ENCODE measurements at regions not wholly inside any gene's neighbourhood (a gene's known extent, or its start where the extent isn't known, plus 50 kb on each side); places are given as distances from the start of the nearest gene placed in this dataset.
"Not testable (repeated sequence)": the region's sequence is repeated elsewhere in the genome, so short reads cannot be mapped to it uniquely, and the experiment has no call there.

DNA sequence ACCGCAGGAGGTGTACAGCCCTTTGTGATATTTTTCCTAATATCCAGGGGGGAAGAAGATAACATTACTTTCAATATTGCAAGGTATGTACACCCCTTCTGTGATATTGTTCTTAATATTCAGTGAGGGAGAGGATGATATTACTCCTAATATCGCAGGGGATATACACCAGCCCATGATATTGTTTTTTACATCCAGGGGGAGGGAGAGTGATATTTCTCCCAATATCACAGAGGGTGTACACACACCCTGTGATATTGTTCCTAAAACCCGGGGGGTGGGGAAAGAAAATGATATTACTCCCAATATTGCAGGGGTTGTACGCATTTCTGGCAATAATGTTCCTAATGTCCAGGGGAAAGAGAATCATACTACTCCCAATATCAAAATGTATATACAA is 58.0 kb upstream of the SLC25A48 start:
- DNase-seq, result no peak

DNA sequence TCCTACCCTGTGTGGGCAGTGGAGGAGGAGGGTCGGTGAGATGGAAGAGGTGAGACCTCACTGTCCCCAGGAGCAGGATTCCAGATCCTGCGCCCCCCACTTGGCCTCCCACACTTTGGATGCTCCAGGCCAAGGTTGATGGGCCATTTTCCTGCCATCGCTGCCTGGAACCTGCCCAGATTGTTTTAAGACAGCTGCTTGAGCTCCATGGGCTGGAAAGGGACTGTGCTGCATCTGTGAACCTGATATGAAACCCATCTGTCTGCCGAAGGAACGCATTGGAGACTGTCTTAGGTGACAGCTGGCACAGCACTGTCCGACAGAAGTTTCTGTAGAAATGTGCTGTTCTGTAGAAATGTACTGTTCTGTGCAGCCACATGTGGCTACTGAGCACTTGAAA is 72.7 kb upstream of the SLC25A48 start:
- DNase-seq, result peak; percentile 86

DNA sequence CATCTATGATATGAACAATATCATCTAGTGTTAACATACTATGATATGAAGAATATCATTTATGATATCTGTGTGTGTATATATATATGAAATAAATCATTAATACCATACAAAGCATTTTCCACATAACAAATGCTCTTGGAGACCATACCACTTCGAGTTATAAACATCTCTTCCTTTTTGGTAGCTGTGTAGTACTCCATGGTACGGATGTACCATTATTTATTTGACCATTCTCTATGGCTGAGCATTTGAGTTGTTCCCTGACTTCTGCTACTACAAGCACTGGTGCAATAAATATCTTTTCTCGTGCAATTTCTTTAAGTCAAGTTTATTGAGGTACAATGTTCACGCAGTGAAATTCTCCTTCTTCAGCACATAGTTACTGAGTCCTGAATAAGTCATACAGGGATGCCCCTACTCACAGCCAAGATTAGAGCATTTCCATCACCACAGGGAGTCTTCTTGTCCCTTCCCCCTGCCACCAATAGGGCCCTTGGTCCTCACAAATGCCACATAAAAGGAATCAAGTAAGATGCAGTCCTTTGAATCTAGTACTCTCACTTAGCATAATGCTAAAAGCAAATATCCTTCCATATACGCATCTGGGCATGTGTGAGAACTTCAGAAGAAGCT is 75.2 kb upstream of the SLC25A48 start:
- no peak for DNase-seq

DNA sequence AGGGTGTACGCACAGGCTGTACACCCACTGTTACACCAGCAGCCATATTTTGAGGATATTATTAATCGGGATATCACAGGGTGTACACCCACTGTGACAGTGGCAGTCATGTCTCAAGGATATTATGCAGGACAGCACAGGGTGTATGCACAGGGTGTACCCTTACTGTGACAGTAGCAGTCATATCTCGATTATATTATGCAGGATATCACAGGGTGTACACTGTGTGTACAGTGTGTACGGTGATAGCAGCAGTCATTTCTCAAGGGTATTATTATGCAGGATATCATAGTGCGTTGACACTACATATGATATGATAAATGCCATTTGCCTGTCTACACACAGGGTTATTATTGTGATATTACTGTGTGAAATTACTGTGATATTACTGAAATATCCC is 80.5 kb upstream of the SLC25A48 start:
- DNase-seq, result no peak

DNA sequence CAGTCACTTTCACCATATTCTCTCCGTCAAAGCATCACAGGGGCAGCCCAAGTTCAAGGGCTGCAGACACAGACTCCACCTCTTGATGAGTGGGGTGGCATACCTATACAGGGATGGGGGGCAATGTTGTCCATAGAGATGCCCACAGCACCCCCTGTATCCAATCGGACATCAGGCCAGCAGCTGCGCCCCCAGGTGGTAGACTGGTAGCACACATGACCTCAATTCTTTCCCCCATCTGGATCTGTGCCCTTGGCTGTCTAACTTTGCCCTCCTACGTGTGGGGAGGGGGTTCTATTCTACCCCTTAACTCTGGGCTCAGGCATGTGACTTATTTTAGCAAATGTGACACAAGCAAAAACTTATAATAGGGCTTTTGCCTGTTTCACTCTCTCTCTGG is 84.0 kb upstream of the SLC25A48 start:
- DNase-seq, result no peak

DNA sequence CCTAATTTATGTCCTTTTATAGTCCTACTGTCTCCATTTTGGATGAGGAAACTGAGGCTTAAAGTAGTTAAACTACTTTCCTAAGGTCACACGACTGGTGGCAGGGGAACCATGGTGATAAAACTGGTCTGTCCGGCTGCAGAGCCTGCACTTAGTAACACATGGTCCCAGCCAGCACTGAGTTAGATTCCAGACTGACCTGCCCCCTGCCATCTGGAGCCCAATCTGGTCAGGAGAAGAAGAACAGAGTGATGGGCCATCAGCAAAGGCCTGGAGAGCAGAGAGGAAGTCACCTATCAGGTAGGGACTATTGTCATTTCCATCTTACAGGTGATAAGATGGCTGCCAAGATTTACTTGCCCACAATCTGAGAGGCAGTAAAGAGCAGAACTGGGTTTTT is 86.6 kb upstream of the SLC25A48 start:
- no peak for DNase-seq

DNA sequence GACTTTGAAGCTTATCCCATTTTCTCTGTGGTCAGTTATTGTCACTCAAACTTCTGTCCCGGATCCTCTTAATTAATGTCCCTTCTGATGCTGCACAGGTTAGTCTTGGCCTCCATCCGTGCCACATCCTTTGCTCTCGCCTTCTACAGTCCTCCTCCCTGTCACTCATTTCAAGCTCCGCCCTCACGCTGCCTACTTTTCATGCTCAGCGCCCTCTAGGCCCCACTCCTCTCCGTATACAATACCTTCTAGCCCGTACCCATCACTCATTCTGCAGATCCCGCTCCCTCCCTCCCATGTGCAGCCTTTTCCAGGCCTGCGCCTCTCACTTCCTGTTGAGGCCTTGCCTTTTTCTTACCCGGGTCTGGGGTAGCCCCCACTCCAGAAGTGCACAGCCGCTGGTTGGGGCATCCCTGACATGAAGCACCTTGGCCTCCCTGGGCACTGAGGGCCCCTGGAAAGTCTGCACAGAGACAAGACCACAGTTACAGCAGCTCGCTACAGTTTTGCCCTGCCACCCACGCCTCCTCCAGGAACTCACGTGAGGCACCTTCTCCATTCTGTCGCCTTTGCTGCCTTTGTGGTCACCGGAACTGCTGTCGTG is 88.5 kb upstream of the SLC25A48 start:
- no peak for DNase-seq

DNA sequence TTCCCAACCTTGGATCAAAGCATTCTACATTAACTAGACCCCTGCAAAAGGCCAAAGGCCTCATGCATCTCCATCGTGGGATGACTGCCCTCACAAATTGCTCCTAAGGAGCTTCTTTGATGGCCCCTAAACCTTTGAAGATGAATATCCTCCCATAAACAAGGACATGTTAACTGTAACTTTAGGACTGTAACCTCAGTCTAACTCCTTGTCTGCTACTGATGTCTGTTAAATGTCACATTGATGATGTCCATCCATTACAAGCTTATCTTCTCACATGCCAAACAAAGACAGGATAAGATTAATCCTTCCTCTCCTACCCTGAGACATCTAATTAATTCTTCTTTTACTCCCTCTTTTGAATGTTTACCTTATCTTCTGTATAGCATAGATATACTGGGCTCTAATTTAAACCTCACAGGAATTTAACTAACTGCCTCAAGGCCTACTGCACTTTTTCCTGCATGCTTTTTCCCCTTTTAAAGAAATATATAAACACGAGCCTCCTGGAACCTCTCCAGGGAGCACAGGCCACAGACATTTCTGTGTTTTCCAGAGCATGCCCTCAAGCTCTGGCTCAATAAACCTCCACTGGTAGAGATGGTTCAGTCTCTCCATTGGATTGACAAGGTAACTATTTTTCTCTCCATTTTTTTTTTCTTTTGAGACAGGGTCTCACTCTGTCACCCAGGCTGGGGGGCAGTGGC is 90.6 kb upstream of the SLC25A48 start:
- no peak for DNase-seq

DNA sequence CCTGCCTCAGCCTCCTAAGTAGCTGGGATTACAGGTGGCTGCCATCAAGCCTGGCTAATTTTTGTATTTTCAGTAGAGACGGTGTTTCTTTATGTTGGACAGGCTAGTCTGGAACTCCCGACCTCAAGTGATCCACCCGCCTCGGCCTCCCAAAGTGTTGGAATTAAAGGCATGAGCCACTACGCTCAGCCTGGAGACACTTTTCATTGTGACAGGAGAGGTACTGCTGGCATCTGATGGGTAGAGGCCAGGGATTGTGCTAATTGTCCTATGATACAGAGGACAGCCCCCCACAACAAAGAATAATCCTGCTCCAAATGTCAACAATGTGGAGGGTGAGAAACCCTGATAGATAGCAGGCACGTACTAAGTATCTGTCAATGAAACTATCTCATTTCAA is 91.3 kb upstream of the SLC25A48 start:
- no peak for DNase-seq

DNA sequence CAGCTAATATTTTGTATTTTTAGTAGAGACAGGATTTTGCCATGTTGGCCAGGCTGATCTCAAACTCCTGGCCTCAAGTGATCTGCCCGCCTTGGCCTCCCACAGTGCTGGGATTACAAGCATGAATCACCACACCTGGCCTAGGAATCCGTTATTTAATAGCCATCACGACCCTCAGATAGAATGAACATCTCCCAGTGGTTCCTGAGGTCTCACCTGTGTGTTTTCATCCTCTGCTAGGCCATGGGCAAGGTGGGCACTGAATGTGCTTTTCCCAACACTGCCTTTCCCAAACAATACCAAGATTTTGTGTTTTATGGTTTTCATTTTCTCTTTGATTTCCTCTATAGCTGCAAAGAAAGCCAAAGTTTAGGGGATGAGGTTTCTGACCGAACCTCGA is 92.2 kb upstream of the SLC25A48 start:
- not testable (repeated sequence) for DNase-seq

DNA sequence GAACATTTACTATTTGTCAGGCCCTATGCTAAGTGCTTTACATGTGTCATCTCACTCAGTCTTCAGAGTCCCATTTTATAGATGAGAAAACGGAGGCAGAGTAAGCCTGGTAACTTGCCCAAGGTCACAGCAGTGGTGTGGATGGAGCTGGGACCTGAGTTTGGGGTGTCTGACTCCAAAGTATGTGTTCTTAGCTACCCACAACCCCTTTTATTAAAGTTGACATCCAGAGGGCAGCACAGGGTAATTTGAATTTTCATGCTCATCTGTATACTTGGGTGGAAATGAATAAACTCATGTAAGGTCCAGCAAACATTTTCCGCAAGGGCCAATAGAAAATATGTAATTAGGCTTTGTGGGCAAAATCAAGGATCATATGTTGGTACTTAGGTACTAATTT is 93.4 kb upstream of the SLC25A48 start:
- DNase-seq, result no peak

DNA sequence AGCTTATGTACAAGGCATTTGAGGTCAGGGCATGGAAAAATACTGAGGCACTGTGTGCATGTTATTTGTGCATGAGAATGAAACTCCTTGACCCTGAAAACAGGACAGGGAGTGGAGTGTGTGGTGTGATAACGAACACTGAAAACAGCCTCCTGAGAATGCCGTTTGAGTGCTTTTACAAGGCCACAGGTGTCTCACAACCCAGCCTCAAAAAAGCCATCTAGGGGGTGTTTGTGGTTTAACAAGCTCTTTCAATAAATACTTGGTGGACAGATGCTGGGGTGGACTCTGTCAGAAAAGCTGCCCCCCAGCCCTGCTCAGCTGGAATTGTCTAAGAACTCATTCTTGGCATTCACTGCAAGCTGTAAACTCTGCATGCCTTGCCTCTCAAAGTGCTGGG is 94.0 kb upstream of the SLC25A48 start:
- DNase-seq, result no peak

DNA sequence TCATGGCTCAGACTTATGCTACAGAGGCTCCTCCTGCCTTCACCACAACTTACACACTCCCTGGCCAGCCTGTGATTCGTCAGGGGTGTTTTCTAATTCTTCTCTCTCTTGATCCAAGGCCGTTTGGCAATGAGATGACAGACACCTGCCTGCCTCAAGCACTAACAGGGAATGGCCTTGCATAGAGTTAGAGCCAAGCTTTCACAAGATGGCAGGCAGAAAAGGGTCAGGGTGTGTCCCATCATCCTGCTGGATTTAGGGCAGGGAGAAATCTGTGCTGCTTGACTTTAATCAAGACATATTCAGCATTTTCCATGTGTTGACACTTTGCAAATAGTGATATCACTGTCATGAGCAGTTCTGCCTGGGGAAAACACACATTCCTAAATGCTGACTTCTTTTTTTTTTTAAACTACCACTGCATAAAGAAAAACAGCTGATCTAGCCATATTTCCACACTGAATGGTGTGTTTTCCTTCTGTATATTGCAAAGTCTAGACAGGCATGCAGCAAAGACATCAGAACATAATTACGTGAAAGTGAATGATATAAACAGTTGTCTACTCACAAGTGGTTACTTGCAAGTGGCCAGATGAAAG is 95.0 kb upstream of the SLC25A48 start:
- peak; percentile 56 for DNase-seq

DNA sequence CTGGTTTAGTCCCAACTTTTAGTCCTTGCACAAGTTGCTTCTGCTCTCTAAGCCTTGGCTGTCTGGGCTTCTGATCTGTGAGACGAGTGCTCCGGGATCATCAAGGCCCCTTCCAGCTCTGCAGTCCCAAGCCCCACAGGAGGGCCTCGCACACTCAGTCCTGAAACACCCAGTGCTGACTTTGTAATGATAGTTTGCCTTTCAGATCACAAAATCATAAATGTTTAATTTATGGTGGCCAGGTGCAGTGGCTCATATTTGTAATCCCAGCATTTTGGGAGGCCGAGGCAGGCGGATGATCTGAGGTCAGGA is 95.9 kb upstream of the SLC25A48 start:
- no peak for DNase-seq

DNA sequence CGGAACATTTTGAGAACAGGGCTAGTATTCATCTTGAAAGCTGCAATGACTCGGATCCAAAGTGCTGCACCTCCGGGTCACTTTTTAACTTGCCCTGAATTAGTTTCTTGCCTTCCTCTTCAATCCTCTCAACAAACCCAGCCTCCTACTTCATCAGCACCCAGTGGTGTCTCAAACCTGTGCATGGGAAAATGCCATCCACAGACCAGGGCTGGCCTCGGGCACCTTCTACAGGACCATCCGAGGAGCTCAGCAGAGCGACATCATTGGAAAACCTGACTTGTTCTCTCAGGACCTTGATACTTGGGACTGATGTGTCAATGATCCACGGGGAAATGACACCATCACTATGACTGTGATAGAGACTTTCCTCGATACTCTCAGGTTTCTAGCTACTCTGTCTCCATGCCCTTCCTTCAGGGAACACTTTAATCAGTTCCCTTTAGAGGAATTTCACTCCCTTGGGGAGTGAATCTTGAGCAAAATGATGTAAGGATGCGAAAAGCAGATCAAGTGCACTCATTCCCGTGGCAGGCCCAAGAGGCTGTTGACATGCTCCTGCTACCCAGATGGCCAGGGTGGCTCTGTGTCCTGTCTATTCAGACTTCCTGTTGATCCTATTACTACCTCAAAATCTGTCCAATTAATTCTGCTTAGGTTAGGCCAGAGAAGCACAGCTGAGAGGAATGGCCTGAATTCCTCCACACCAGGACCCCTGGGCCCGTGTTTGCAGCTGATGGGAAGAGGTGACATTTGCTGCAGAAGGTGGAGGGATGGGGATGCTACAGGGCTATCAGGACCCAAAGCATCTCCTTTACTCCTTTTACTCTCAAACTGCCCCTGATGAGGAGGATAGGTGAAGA is 96.5 kb upstream of the SLC25A48 start:
- no peak for DNase-seq

DNA sequence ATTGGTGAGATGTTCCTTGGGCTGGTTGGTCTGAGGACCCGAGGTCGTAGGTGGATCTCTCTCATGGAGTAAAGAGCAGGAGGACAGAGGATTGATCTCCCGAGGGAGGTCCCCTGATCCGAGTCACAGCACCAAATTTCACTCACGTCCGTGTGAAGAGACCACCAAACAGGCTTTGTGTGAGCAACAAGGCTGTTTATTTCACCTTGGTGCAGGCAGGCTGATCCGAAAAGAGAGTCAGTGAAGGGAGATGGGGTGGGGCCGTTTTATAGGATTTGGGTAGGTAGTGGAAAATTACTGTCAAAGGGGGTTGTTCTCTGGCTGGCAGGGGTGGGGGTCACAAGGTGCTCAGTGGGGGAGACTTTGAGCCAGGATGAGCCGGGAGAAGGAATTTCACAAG is 97.5 kb upstream of the SLC25A48 start:
- DNase-seq, result not testable (repeated sequence)

DNA sequence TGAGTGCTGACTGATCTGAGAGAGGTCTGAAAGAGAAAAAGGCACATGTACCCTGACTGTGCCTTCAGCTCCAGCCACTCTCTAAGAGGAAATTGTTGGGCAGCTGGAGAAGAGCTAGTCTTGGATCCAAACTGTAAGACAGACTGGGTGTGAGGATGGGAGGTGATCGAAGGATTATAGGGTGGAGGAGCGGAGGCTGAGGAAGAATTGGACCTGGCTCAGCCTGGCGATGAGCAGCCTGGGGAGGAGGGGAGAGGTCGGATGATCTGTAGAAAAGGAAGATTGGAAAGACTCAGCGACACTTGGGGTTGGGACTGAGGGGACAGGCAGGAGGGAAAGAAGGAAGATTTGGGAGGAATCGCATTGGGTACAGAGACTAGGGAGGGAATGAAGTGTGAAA is 98.6 kb upstream of the SLC25A48 start:
- DNase-seq, result no peak

DNA sequence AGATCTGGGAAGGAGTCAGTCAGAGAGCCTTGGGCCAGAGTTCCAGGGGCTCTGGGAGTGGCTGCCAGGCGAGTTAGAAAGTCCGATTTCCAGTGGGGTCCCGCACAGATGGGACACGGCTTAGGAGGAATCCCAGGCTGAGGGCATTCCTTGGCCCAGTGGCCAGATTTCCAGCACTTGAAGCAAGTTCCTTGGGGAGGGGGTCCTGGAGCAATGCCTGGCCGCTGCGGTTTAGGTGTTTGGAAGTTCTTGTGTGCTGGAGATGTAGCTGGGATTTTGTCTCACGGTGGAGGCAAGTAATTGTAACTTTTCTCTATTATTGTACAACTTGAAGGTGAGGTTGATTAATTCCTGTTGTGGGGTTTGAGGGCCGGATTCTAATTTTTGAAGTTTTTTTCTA is 99.5 kb upstream of the SLC25A48 start:
- DNase-seq, result not testable (repeated sequence)

DNA sequence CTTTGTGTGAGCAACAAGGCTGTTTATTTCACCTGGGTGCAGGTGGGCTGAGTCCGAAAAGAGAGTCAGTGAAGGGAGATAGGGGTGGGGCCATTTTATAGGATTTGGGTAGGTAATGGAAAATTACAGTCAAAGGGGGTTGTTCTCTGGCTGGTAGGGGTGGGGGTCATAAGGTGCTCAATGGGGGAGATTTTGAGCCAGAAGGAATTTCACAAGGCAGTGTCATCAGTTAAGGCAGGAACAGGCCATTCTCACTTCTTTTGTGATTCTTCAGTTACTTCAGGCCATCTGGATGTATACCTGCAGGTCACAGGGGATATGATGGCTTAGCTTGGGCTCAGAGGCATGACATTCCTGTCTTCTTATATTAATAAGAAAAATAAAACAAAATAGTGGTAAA is 103.4 kb upstream of the SLC25A48 start:
- not testable (repeated sequence) for DNase-seq

DNA sequence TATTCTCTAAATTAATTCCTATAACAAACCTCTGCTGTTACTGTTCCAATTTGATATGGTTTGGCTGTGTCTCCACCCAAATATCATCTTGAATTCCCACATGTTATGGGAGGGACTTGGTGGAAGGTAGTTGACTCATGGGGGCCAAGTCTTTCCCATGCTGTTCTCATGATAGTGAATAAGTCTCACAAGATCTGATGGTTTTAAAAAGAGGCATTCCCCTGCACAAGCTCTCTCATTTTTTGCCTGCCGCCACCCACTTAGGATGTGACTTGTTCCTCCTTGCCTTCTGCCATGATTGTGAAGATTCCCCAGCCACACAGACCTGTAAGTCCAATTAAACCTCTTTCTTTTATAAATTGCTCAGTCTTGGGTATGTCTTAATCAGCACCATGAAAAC is 104.3 kb upstream of the SLC25A48 start:
- not testable (repeated sequence) for DNase-seq

DNA sequence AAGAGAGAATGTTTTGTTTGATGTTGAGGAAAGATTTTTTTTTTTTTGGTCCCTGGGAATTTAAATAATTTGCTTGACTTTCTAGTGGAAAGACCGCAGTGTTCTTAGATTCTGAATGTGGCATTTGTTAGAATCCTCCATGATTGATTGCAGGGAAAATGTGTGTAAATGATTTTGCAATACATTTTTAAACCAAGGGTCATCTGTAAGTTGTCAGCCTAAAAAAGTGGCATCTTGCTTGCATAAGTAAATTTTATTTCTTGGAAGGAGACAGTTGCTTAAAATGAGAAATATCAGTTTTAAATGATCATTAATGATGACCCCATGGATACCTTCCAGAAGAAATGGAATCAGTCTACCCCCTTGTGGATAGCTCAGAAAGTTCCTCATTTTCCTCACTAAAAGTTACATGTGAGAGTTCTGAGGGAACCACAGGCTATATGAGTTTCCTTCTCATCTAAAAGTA is 105.1 kb upstream of the SLC25A48 start:
- peak; percentile 67 for DNase-seq

DNA sequence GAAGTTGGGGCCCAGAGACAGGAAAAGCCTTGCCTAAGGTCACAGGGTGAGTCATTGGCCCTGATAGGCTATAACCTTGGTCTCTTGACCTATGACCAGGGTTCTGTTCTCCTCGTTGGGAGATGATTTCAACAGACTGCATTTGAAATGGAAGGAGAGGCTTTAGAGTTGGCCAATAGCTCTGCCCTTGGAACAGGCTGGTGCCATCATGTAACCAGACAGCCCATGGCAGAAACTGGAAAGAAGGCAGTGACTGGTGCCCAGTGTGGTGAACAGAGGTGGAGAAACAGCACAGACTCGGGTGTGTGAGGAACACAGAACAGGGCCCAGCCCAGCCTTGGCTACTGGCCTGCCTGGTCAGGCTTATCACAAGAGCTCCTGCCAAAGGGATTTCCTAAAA is 109.8 kb upstream of the SLC25A48 start:
- DNase-seq, result no peak

DNA sequence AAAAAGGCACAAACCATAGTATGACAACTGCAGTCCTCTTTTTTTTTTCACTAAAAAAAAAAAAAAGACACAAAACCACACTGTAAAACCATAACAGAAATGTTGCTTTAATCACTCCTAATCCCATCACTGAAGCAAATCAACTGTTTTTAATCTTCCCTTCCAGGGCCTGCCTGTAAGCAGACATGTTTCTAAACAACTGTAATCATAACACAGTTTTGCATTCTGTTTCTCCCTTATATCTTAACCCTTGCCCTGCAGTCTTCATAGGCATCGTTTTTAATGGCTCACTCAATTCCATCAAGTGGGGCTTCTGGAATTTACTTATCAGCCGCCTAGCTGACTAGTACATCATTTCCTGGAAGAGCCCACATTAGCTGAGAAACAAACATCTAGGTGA is 111.0 kb upstream of the SLC25A48 start:
- DNase-seq, result peak; percentile 37
